Midbrain (tissue), 1 donor: ENCODE measurements at regions not wholly inside any gene's neighbourhood (a gene's known extent, or its start where the extent isn't known, plus 50 kb on each side); places are given as distances from the start of the nearest gene placed in this dataset.
A peak's percentile ranks its signal among the peaks of the same experiment; 100 is the strongest.
"Not testable (repeated sequence)": the region's sequence is repeated elsewhere in the genome, so short reads cannot be mapped to it uniquely, and the experiment has no call there.

Experiments
- DNase-seq: peaks from one replicate; lab custom pipeline; 2025; lab: John Stamatoyannopoulos, UW

DNA sequence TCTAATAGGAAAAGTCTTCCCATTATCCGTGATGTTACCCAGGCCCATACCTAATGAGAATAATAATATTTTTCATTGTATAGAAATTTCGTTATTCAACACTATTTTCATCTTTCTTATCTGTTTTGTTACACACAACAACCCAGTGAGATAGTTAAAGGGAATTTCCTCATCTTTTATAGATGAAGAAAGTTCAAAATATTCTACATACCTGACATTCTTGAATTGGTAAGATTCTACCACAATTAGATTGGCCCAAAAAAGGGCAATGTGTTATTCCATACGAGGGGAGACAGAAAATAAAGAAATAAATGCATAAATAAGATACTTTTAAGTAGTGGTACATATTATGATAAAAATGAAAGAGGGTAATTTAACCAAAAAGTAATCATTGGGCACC is 405.5 kb upstream of the ADAMTS5 start:
- DNase-seq: no peak

- no peak for DNase-seq
Observed at GRCh38 chr21:27371975-27372331, 405.1 kb upstream of the ADAMTS5 start.

DNA sequence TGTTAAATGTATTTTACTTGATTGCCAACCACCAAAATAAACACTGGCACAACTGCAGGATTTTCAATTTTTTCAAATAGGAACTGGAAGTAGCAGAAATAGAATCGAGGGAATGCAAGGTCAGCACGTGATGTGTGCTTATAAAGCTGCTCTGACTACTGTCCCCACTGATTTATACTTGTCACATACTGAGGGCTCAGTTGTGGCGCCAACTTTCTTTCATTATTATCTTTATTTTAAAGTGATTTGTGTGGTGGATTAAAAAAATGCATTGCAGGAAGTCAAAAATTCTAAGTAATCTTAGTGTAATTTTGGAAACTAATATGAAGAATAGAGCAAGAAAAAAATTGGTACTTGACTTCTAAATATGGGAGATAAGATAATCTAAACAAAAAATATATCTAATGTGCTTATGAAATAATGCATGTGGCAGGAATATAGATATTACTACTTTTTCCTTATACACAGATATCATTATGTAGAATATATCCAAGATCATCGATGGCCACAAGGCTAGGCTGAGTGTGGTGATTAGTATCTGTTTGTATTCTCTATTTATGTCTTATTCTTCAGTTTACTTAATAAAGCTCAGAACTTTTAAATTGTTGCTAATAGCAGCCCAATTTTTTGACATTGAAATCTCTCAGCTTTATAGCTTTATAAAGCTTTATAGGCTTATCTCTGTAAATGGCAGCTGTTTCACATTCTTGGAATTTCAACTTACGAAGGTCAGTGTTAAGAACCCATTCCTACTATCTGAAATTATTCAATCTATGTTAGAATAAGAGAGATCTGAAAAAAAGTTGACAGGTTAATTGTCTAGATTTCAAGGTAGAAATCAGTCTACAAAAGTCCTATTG is 404.5 kb upstream of the ADAMTS5 start:
- DNase-seq: no peak

- DNase-seq: no peak
Observed at GRCh38 chr21:27369978-27370571, 403.2 kb upstream of the ADAMTS5 start.

DNA sequence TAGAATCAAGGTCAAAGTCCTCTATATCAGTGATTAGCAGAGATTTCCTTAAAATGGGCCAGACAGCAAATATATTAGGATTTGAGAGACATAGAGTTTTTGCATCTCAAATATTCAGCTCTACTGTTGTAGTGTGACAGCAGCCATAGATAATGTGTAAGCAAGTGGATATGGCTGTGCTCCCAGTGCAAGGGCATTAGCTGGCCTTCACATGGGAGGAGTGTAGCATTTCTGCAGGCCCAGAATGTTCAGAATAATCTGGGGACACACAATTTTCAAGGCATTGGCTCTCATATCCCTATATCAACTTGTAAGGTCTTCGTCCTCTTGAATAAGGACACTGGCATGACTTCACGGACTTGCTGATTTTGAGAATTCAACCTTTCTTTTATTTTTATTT is 402.3 kb upstream of the ADAMTS5 start:
- no peak for DNase-seq

DNA sequence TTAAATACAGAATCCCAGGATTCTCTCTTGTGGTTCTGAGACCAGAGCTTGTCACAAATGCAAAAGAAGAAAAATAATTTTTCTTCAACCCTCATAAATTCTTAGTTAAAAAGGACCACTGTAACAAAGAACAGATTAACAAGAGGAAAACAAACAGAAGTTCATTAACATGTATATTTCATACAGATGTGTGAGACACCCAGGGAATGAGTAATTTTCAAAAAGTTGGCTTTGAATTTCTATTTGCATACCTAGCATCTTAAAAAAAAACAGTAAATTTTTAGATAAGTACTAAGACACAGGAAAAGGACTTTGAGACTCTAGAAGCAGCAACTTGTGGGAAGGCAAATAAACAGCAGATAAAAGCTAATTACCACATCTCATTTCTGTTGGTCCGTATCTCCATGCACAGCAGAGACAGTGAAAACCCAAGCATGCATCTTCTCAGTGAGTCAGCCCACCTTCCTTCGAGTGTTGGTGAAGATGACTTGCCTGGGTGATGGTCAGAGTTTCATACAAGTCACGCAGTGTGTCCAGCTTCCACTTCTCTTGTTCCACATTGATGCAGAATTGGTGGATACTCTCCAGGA is 399.9 kb upstream of the ADAMTS5 start:
- DNase-seq: no peak

- no peak for DNase-seq
Observed at GRCh38 chr21:27366036-27366435, 399.1 kb upstream of the ADAMTS5 start.

DNA sequence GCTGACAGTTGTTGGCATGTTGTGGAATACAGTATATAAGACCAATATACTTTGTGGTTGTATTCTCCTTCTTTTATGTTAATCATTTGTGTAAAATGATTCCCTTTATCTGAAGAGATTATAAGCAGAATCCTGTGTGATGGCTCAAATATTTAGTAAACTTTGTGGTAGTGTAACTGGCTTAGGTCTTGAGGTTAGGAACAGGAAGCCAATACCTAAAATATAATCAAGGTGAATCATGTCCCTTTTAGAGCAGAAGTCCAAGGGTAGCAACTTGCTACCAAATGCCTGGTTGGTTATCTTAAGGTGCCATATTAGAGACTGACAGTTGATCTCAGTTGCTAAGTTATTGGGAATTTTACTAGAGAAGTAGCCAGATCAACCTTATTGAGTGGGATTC is 398.5 kb upstream of the ADAMTS5 start:
- no peak for DNase-seq

GRCh38 chr21:27363719-27364477 is 397.0 kb upstream of the ADAMTS5 start:
- no peak for DNase-seq

GRCh38 chr21:27362249-27362648 is 395.4 kb upstream of the ADAMTS5 start:
- no peak for DNase-seq

- DNase-seq: no peak
Observed at GRCh38 chr21:27359141-27359540, 392.3 kb upstream of the ADAMTS5 start.

DNA sequence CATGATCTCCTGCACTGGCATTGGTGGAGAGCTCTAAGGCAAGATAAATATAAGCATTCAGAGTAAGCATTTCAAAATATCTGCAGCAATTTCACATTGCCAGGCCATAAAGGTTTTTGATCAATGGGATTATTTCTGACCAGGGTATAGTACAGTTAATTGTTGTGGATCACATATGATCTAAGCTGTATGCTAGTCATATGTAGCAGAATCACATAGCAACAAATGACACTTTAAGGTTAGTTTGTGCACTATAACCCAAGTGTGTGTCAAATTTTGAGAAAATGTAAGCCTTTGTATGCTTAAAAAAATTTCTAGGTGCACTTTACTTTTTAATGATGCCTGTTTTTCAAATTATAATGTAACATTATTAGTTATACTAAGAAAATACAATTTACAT is 386.0 kb upstream of the ADAMTS5 start:
- DNase-seq: no peak

DNA sequence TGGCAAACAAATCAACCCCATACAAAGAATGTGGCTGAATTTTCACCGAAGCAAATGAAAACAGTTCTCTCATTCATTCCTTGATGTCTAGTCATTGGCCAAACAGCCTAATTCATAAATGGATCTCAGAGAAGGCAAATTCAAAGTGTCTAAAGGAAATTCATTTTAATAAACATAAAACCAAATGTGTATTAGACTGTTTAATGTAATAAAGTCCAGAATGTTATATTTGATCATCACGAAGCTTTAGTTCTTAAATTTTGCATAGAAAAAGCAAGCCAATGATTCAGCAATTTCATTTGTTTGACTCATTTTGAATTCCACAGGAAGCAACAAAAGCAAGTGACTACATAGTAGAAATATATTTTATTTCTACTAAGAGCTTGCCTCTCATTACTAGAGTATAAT is 379.2 kb upstream of the ADAMTS5 start:
- DNase-seq: no peak

DNA sequence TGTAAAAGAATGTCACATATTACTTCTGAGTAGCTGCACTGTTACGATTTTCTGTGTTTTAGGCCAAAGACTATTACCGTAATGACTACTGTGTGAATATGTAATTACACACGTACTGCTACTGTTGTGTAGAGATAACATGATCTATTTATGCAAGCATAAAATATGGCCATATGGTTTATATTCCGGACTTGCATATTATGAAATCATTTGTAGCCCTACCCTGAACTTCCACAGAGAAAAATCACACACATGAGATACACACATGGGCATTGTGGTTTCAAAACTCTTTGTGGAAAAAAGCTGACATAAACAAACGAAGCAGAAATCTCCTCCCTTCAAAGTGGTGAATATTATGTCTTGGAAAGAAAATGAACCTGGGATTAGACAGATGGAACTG is 373.0 kb upstream of the ADAMTS5 start:
- no peak for DNase-seq

DNA sequence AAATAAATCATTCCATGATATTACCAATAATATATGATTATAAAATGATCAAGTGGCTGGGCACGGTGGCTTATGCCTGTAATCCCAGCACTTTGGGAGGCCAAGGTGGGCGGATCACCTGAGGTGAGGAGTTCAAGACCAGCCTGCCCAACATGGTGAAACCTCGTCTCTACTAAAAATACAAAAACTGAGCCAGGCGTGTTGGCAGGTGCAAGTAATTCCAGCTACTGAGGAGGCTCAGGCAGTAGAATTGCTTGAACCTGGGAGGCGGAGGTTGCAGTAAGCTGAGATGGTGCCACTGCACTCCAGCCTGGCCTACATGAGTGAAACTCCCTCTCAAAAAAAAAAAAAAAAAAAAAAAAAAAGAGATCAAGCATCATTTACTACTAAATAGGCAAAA is 371.1 kb upstream of the ADAMTS5 start:
- not testable (repeated sequence) for DNase-seq

DNA sequence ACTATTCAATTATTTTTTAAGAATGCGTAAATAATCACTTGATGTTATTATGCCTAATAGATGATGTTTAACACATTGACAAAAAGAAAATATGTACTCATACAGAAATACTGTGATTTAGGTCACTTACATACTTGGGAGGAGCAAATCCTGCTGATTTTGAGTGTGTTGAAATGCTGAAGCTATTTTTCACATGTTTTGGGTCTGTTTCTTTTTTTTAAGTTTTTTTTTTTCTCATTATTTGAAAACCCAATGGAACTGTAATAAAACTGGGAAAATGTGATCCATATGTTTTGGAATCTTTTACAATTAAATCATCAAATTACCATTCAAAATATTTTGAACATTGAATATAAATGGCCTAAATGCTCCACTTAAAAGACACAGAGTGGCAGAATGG is 366.2 kb upstream of the ADAMTS5 start:
- no peak for DNase-seq

DNA sequence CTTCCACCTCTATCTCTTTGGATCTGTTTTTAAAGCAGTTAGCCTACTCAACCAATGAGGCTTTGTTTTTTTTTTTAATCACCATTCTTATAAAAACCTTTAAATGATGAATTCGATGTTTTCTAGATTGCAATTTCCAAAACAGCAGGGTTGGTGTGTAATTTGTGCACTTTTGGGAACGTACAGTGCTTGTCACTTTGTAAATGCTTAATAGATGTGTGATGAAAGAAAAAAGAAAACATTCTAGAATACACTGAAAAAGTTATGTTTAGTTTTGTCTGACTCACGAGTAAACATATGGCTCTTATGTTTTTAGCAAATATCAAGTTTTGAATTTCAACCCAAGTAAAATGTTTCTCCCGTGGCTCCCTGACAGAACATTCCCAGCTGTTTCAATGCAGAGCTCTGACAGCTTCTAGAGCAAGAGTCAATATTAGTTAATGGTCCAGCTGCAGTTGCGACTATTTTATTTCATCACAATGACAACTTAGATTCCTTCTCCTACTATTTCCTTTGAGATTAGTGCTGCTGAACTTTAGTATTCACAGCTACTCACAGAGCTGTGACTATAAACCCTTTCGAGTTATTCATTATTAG is 362.5 kb upstream of the ADAMTS5 start:
- DNase-seq: no peak

DNA sequence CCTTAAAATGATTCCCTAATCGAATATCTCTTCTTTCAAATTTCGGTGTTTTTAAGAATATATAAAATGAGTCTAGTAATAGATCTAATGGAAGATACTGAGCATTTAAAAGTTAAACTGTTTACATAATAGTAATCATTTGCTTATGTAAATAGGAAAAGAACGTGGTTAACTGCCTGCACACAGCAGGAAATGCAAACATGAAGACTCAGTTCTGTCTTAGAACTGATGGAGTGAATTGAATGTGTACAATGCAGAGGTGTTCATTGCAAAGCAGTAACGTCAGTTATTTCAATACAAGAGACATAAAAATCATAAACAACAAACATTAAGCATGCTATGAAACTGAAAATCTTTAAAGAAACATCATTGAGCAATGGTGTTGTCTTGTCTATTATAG is 359.4 kb upstream of the ADAMTS5 start:
- DNase-seq: no peak

- no peak for DNase-seq
Observed at GRCh38 chr21:27323331-27323730, 356.4 kb upstream of the ADAMTS5 start.

GRCh38 chr21:27321791-27322190 is 354.9 kb upstream of the ADAMTS5 start:
- peak; percentile 13 for DNase-seq

- peak; percentile 12 for DNase-seq
Observed at GRCh38 chr21:27320868-27321267, 354.0 kb upstream of the ADAMTS5 start.

- DNase-seq: not testable (repeated sequence)
Observed at GRCh38 chr21:27317601-27318000, 350.7 kb upstream of the ADAMTS5 start.
